GM12878 (cell line): ENCODE measurements at regions not wholly inside any gene's neighbourhood (a gene's known extent, or its start where the extent isn't known, plus 50 kb on each side); places are given as distances from the start of the nearest gene placed in this dataset.

Experiments
- CREM ChIP-seq: IDR thresholded peaks from 2 replicates; pipeline ENCODE4 v1.6.1; 2014; ENCODE audit warnings: antibody characterized with exemption, low read depth
- EZH2 ChIP-seq: IDR thresholded peaks from 2 replicates; pipeline ENCODE4 v1.6.1; 2012; ENCODE audit warnings: low read depth, mild to moderate bottlenecking, control low read depth, inconsistent platforms, low read length, borderline replicate concordance; ENCODE audit not compliant: control insufficient read depth
- FOXK2 ChIP-seq: fragments of 450-650 bp; IDR thresholded peaks from 2 replicates; pipeline ENCODE4 v1.6.1; 2017; ENCODE audit warnings: mild to moderate bottlenecking, moderate library complexity
- POLR2AphosphoS5 ChIP-seq: IDR thresholded peaks from 2 replicates; pipeline ENCODE4 v1.6.1; 2011; ENCODE audit warnings: mild to moderate bottlenecking, low read length, inconsistent platforms
- ZNF384 ChIP-seq: IDR thresholded peaks from 2 replicates; pipeline ENCODE4 v1.6.1; 2012; ENCODE audit warnings: low read depth, mild to moderate bottlenecking, low read length, improper control_type of control experiment, borderline replicate concordance
- TF ChIP-seq, protein P1 (sequence below): IDR thresholded peaks from 2 replicates; pipeline ENCODE4 v1.6.1; 2012; ENCODE audit warnings: low read depth, low read length, improper control_type of control experiment
- TF ChIP-seq, protein P2 (sequence below), 3 experiments: IDR thresholded peaks in 2 of 3; conservative IDR thresholded peaks in 1 of 3; 2 replicates each; pipeline ENCODE4 v1.5.1; 2011; ENCODE audit warnings: low read depth in 3 of 3, low read length in 3 of 3, mild to moderate bottlenecking in 3 of 3, control low read depth in 2 of 3, moderate library complexity in 2 of 3, inconsistent platforms in 1 of 3, mixed read lengths in 1 of 3; ENCODE audit not compliant: control insufficient read depth in 2 of 3, insufficient read depth in 1 of 3; ENCODE audit errors: extremely low read depth in 1 of 3

DNA sequence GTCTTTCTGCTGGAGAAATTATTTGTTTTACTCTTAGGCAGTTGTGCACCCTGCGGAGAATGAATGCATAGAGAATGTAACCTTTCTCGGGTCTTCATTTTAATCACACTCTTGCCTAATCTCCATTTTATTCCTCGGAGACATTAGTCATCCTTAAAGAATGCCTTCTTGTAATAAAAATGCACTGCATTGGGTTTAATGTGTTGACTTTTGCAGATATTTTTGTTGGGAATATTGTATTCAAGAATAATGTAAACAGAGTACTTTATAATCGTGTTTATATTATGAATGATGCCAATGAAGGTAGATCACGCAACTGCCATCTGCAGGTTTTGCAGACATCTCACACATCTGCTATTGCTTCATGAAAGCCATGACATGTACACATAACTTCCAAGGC, 1093.9 kb upstream of the CDH6 start:
- TF ChIP-seq, protein P1, sequence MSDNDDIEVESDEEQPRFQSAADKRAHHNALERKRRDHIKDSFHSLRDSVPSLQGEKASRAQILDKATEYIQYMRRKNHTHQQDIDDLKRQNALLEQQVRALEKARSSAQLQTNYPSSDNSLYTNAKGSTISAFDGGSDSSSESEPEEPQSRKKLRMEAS = no peak
- TF ChIP-seq POLR2AphosphoS5 = no peak
- no peak for TF ChIP-seq CREM
- TF ChIP-seq, protein P2, sequence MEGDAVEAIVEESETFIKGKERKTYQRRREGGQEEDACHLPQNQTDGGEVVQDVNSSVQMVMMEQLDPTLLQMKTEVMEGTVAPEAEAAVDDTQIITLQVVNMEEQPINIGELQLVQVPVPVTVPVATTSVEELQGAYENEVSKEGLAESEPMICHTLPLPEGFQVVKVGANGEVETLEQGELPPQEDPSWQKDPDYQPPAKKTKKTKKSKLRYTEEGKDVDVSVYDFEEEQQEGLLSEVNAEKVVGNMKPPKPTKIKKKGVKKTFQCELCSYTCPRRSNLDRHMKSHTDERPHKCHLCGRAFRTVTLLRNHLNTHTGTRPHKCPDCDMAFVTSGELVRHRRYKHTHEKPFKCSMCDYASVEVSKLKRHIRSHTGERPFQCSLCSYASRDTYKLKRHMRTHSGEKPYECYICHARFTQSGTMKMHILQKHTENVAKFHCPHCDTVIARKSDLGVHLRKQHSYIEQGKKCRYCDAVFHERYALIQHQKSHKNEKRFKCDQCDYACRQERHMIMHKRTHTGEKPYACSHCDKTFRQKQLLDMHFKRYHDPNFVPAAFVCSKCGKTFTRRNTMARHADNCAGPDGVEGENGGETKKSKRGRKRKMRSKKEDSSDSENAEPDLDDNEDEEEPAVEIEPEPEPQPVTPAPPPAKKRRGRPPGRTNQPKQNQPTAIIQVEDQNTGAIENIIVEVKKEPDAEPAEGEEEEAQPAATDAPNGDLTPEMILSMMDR (IDR thresholded peaks at IDR 0.05 in 2 of 3, conservative IDR thresholded peaks at IDR 0.05 in 1 of 3; ENCODE audit: control insufficient read depth in 2 of 3, extremely low read depth in 1 of 3, insufficient read depth in 1 of 3, low read depth in 3 of 3, low read length in 3 of 3) = no peak
- TF ChIP-seq EZH2 = no peak
- TF ChIP-seq FOXK2 = no peak
- TF ChIP-seq ZNF384 = no peak
